CD4-positive, alpha-beta T cell (primary cell): ENCODE measurements at regions not wholly inside any gene's neighbourhood (a gene's known extent, or its start where the extent isn't known, plus 50 kb on each side); places are given as distances from the start of the nearest gene placed in this dataset.

Experiments used
- ATAC-seq: fragments of 200-7000 bp; cut with Tn5 transposase; one replicate; pipeline ENCODE4 v1.10.0; 2022; ENCODE audit warnings: mild to moderate bottlenecking; ENCODE audit not compliant: poor library complexity
- CTCF ChIA-PET: fragments of 350-600 bp; sonication (Branson Sonifier 250); formaldehyde crosslinking; loops from one replicate; lab custom pipeline; 2021; ENCODE audit warnings: antibody characterized with exemption, inconsistent platforms; lab: Charles Lee
- POLR2A ChIA-PET: fragments of 350-600 bp; sonication (Branson Sonifier 250); formaldehyde crosslinking; loops from one replicate; lab custom pipeline; 2021; ENCODE audit warnings: antibody characterized with exemption, inconsistent platforms; lab: Charles Lee
- DNase-seq, 14 experiments: peaks; one replicate each; pipeline ENCODE4 v3.0.0-alpha.2; 2013 to 2020; ENCODE audit warnings: mixed read lengths in 2 of 14
- H3K27ac ChIP-seq, 2 donors: one replicate each; pipeline versions ENCODE4 v1.5.1 to v1.7.0; 2013; ENCODE audit warnings: low read length in 2 of 2, low read depth in 1 of 2, mild to moderate bottlenecking in 1 of 2
- H3K27me3 ChIP-seq, 2 experiments: 1 replicate in 1 of 2; 2 replicates in 1 of 2; pipeline versions ENCODE4 v1.6.1 to v1.7.0; 2013; ENCODE audit warnings: low read length in 2 of 2, control low read depth in 1 of 2, mild to moderate bottlenecking in 1 of 2, moderate library complexity in 1 of 2; ENCODE audit not compliant: insufficient read depth in 2 of 2, control insufficient read depth in 1 of 2
- H3K36me3 ChIP-seq: one replicate; pipeline ENCODE4 v1.6.1; 2013; ENCODE audit warnings: low read length, control low read depth; ENCODE audit not compliant: insufficient read depth
- H3K4me1 ChIP-seq: one replicate; pipeline ENCODE4 v1.6.1; 2013; ENCODE audit warnings: low read length, control low read depth; ENCODE audit not compliant: insufficient read depth
- H3K4me3 ChIP-seq: one replicate; pipeline ENCODE4 v1.5.1; 2013; ENCODE audit warnings: mild to moderate bottlenecking, low read length, moderate library complexity
- H3K9me3 ChIP-seq, 2 experiments: 1 replicate in 1 of 2; 2 replicates in 1 of 2; pipeline versions ENCODE4 v1.6.1 to v1.7.0; 2013; ENCODE audit warnings: low read length in 2 of 2, mild to moderate bottlenecking in 2 of 2, control low read depth in 1 of 2, moderate library complexity in 1 of 2; ENCODE audit not compliant: control insufficient read depth in 1 of 2, insufficient read depth in 1 of 2
- H3K27ac Mint-ChIP-seq: one replicate; pipeline ENCODE4 v1.8.0; 2020; ENCODE audit warnings: mixed read lengths
- H3K27me3 Mint-ChIP-seq: one replicate; pipeline ENCODE4 v1.8.0; 2021; ENCODE audit warnings: mixed read lengths
- H3K36me3 Mint-ChIP-seq: one replicate; pipeline ENCODE4 v1.8.0; 2021; ENCODE audit warnings: low read depth, mixed read lengths
- H3K4me1 Mint-ChIP-seq: one replicate; pipeline ENCODE4 v1.8.0; 2021; ENCODE audit warnings: low read depth, mixed read lengths
- H3K4me3 Mint-ChIP-seq: one replicate; pipeline ENCODE4 v1.8.0; 2020; ENCODE audit warnings: mild to moderate bottlenecking, mixed read lengths
- H3K9me3 Mint-ChIP-seq: one replicate; pipeline ENCODE4 v1.8.0; 2020; ENCODE audit warnings: mixed read lengths
- intact Hi-C, 2 experiments: fragments of 100-400 bp; cut with DNase I in 1 of 2; cut with micrococcal nuclease in 1 of 2; formaldehyde crosslinking; loops; one replicate each; pipeline versions ENCODE4 v1.15.1 to v1.9.0; 2023 to 2025; cut with DNase I, micrococcal nuclease
- TF ChIP-seq, protein P1 (sequence below): fragments of 200-600 bp; IDR thresholded peaks from one replicate; pipeline ENCODE4 v1.8.0; 2022; ENCODE audit warnings: antibody characterized with exemption, mild to moderate bottlenecking

DNA sequence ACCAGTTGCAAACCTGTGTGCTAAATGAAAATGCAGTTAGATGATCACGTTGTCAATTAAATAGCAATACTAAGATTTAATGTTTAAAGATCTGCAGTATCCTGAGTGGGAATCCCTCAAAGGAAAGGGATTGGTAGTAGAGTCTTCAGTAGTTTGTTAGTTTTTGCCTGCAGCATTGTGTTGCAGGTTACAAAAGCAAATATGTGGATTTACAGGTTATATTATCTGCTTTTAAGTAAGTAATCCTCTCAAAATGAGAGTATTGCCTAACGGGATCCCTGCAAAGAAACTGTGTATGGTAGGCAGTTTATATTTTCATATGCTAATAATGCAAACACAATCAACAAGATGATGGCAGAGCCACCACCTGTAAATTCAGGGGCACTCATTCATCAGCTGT is 72.2 kb upstream of the OSBPL8 start:
- Mint-ChIP-seq H3K27ac (no peak overlapping the region), H3K9me3 (no peaks in the 10 kb centered on the region), H3K27me3 (no peaks in the 10 kb centered on the region), H3K36me3 (no peaks in the 10 kb centered on the region), H3K4me3 (no peak overlapping the region), H3K4me1 (no peaks in the 10 kb centered on the region)
- intact Hi-C loops: no loop called here
- no peaks in the 10 kb centered on the region for H3K9me3 ChIP-seq
- H3K4me3 ChIP-seq: no peak overlapping the region
- no peak overlapping the region for H3K27ac ChIP-seq
- TF ChIP-seq, protein P1, sequence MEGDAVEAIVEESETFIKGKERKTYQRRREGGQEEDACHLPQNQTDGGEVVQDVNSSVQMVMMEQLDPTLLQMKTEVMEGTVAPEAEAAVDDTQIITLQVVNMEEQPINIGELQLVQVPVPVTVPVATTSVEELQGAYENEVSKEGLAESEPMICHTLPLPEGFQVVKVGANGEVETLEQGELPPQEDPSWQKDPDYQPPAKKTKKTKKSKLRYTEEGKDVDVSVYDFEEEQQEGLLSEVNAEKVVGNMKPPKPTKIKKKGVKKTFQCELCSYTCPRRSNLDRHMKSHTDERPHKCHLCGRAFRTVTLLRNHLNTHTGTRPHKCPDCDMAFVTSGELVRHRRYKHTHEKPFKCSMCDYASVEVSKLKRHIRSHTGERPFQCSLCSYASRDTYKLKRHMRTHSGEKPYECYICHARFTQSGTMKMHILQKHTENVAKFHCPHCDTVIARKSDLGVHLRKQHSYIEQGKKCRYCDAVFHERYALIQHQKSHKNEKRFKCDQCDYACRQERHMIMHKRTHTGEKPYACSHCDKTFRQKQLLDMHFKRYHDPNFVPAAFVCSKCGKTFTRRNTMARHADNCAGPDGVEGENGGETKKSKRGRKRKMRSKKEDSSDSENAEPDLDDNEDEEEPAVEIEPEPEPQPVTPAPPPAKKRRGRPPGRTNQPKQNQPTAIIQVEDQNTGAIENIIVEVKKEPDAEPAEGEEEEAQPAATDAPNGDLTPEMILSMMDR: no peak
- no peaks in the 10 kb centered on the region for H3K36me3 ChIP-seq
- ATAC-seq: no peak
- CTCF ChIA-PET: no interaction called here
- no peaks in the 10 kb centered on the region for H3K4me1 ChIP-seq
- POLR2A ChIA-PET: no interaction called here
- H3K27me3 ChIP-seq: no peaks in the 10 kb centered on the region
- DNase-seq: no peak

DNA sequence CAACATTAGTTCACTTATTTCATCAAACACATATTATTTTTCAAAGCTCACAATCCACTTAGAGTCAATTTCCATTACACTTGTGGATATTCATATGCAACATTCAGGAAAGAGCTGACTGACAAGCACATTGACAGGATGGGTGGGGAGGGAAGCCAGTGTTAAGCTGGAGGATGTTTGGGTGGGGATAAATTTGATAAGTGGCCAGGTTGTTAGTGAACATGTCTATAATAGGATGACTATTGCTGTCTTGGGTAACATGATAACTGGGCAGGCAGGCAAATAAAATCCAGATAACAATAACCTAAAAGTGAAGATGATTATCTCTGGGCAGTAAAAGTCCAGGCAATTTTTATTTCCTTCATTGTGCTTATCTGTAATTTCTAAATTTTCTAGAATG is 73.8 kb upstream of the OSBPL8 start:
- ChIA-PET CTCF (no interaction called here), POLR2A (no interaction called here)
- H3K4me1 Mint-ChIP-seq: no peaks in the 10 kb centered on the region
- no peak for DNase-seq
- no peak overlapping the region for H3K4me3 ChIP-seq
- H3K9me3 Mint-ChIP-seq: no peaks in the 10 kb centered on the region
- H3K27me3 ChIP-seq: no peaks in the 10 kb centered on the region
- no peak overlapping the region for H3K27ac Mint-ChIP-seq
- TF ChIP-seq, protein P1: no peak
- no peak for ATAC-seq
- no peaks in the 10 kb centered on the region for H3K4me1 ChIP-seq
- no peaks in the 10 kb centered on the region for H3K27me3 Mint-ChIP-seq
- H3K36me3 ChIP-seq: no peaks in the 10 kb centered on the region
- H3K36me3 Mint-ChIP-seq: no peaks in the 10 kb centered on the region
- no peak overlapping the region for H3K4me3 Mint-ChIP-seq
- no peaks in the 10 kb centered on the region for H3K9me3 ChIP-seq
- no peak overlapping the region for H3K27ac ChIP-seq
- intact Hi-C loops: no loop called here

GRCh38 chr12:76634133-76634532 is 74.6 kb upstream of the OSBPL8 start:
- TF ChIP-seq, protein P1: no peak
- Mint-ChIP-seq H3K4me3 (no peak overlapping the region), H3K27me3 (no peaks in the 10 kb centered on the region), H3K9me3 (no peaks in the 10 kb centered on the region), H3K4me1 (no peaks in the 10 kb centered on the region), H3K36me3 (no peaks in the 10 kb centered on the region), H3K27ac (no peak overlapping the region)
- Histone ChIP-seq H3K9me3 (no peaks in the 10 kb centered on the region), H3K27me3 (no peaks in the 10 kb centered on the region), H3K36me3 (no peaks in the 10 kb centered on the region), H3K4me3 (no peak overlapping the region), H3K27ac (no peak overlapping the region), H3K4me1 (no peaks in the 10 kb centered on the region)
- intact Hi-C loops: no loop called here
- ChIA-PET POLR2A (no interaction called here), CTCF (no interaction called here)
- no peak for DNase-seq
- ATAC-seq: no peak
